ENCODE measurements at regions not wholly inside any gene's neighbourhood (a gene's known extent, or its start where the extent isn't known, plus 50 kb on each side); places are given as distances from the start of the nearest gene placed in this dataset.

GRCh38 chr5:85952680-85953079 is 665.1 kb upstream of the COX7C start:
- TF ChIP-seq RAD21 (IDR thresholded peaks at IDR 0.05 in 1 of 2, conservative IDR thresholded peaks at IDR 0.05 in 1 of 2; ENCODE audit: low read depth in 2 of 2, low read length in 2 of 2) (no peak), TAF1 (IDR thresholded peaks at IDR 0.05; ENCODE audit: low read depth, low read length) (no peak), POLR2AphosphoS5 (IDR thresholded peaks at IDR 0.05; ENCODE audit: low read depth, low read length) (no peak), EGR1 (IDR thresholded peaks at IDR 0.05; ENCODE audit: borderline replicate concordance, low read depth, low read length) (no peak), POU5F1 (IDR thresholded peaks at IDR 0.05; ENCODE audit: low read depth, low read length) (no peak), SUZ12 (IDR thresholded peaks at IDR 0.05; ENCODE audit: low read length) (no peak), EP300 (IDR thresholded peaks at IDR 0.05; ENCODE audit: borderline replicate concordance in 1 of 2, low read depth in 2 of 2, low read length in 2 of 2) (no peak), KDM5A (IDR thresholded peaks at IDR 0.05; ENCODE audit: low read length) (no peak), EZH2 (IDR thresholded peaks at IDR 0.05; ENCODE audit: low read depth, low read length, severe bottlenecking) (no peak), GABPA (IDR thresholded peaks at IDR 0.05; ENCODE audit: borderline replicate concordance, insufficient read depth, low read length) (no peak), POLR2A (IDR thresholded peaks at IDR 0.05; ENCODE audit: control extremely low read depth in 1 of 2, low read depth in 2 of 2, low read length in 2 of 2) (no peak)
- TF ChIP-seq, protein P1, sequence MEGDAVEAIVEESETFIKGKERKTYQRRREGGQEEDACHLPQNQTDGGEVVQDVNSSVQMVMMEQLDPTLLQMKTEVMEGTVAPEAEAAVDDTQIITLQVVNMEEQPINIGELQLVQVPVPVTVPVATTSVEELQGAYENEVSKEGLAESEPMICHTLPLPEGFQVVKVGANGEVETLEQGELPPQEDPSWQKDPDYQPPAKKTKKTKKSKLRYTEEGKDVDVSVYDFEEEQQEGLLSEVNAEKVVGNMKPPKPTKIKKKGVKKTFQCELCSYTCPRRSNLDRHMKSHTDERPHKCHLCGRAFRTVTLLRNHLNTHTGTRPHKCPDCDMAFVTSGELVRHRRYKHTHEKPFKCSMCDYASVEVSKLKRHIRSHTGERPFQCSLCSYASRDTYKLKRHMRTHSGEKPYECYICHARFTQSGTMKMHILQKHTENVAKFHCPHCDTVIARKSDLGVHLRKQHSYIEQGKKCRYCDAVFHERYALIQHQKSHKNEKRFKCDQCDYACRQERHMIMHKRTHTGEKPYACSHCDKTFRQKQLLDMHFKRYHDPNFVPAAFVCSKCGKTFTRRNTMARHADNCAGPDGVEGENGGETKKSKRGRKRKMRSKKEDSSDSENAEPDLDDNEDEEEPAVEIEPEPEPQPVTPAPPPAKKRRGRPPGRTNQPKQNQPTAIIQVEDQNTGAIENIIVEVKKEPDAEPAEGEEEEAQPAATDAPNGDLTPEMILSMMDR (IDR thresholded peaks at IDR 0.05; ENCODE audit: control extremely low read depth in 1 of 3, insufficient read depth in 1 of 3, low read depth in 1 of 3, low read length in 3 of 3) = no peak

All from H1 (cell line).